Activated T-helper 1 cell treated with Interleukin-2 at 50 U/mL for 16 hours (primary cell): ENCODE measurements at regions not wholly inside any gene's neighbourhood (a gene's known extent, or its start where the extent isn't known, plus 50 kb on each side); places are given as distances from the start of the nearest gene placed in this dataset.
"Not testable (repeated sequence)": the region's sequence is repeated elsewhere in the genome, so short reads cannot be mapped to it uniquely, and the experiment has no call there.

ENCODE experiments used
- DNase-seq: peaks from one replicate; pipeline ENCODE4 v3.0.0-alpha.2; 2020; ENCODE audit warnings: low read depth

GRCh38 chr2:43013821-43014345, 212.5 kb downstream of the ZFP36L2 start:
- no peak for DNase-seq

GRCh38 chr2:43012966-43013365, 213.4 kb downstream of the ZFP36L2 start:
- no peak for DNase-seq

DNA sequence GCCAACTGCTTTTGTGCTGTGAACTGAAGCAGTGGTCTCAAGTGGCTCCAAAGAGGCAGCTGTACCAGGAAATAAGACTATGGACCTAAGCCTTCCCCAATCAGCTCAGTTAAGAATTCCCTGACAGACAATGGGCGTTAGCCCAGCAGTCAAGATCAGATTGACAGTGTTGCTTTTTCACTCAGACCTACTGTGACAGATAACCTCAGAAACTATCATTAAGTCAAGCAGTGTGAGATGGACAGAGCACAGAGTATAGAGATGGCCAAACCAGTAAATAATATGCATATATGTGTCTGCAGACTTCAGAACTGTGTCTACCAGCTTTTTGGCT, 215.3 kb downstream of the ZFP36L2 start:
- no peak for DNase-seq

DNA sequence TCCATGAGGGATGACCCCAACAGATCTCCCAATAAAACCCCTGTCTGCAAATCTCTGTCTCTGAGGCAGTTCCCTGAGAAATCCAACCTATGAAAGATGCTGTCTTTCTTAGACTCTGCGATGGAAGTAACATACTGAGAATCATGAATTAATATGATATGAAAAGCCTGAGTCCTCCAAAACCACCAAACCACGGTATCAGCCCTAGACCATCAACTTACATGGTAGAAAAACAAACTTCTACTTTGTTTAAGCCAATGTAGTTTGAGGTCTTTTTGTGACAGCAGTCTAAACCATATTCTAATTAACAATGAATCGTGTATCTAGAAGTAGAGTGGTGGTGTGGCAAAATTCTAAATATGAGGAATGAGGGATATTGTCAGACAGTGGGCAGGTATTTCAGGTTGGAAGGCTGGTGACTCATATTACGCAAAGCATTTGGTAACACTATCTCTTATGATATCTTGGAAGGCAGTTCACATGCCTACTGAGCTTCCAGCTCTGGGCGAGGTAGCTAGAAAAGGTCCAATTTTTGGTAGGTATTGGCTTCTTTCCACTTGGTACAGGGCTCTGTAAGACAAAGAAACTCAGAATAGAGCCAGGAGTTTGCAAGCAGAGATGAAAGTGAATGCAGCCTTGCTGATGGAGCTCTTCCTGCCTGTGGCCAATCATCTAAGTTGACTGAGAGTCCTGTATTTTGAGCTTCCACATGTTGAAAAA, 215.8 kb downstream of the ZFP36L2 start:
- DNase-seq: no peak

GRCh38 chr2:43009448-43009847, 217.0 kb downstream of the ZFP36L2 start:
- DNase-seq: no peak

- DNase-seq: no peak
These were observed 216.0 kb upstream of the HAAO start for GRCh38 chr2:43008388-43008787.

GRCh38 chr2:43007901-43008300, 215.5 kb upstream of the HAAO start:
- DNase-seq: no peak

GRCh38 chr2:43006834-43007543, 214.6 kb upstream of the HAAO start:
- DNase-seq: no peak

DNA sequence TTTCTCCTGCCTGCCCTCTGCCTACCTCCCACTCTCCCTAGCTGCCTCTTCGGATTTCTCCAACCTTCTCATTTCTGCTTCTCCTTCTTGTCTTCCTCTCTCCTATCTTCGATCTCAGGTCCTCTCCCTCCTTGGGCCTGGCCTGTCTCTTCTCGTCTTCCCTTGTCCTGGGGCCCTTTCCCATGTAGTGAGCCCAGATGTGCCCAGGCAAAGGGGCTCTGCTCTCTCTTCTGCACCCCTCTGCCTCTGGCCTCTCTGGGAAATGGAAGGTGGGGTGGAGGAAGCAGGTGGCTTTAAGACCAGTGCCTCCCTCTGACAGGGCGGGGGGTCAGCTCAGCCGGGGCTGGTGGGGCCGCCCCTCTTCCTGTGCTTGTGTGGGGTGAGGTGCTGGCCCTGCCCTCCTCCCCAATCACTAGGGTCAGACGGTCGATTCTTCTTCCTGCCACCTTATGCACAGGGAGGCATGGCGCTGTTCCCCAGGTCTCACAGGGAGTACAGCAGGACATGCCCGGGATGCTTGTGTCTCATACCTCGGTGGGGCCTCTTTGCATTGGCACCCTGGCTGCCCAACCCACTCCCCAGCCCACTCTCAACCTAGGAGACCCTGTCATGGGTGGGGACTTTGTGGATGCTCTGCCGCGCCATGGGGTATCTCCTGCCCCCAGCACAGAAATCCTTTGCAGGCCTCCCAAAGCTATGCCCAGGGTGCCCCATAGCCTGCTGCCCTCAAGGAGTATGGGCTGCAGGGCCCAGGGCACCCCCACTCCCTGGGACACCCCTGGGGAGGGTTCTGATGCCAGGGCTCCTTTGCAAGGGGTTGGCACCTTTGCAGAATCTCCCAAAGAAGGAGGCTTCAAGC, 213.8 kb upstream of the HAAO start:
- no peak for DNase-seq

DNA sequence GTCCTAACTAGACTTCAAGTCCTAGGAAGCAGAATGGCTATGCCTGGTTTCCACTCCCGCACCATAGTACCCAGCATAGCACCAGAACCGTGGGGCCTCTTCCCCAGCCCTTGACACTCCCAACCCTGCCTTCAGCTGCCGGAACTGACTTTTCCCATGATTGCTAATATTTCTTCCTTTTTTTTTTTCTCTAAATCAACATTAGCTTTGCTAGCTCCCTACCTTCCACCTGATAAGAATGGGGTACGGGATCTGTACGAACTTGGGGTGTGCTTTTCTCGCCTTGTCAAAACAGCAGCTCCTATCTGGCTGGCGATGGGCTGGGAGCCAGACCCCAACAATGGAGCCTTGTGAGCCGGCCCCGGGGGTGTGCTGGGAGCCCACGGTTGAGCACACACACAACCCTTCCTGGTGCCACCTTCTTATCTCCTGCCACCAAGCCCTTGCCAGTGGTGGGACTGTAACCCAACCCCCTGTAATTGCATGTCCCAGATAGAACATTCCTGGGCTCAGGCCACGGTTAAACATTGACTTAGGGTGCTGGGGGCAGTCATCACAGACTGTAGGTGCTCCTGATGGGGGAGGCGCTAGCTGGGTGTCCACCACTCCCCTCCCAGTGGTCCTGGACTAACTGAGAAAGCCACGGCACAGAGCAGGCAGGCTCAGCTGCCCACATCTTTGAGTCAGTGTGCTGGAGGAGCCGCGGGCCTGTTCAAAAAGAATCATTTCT, 213.0 kb upstream of the HAAO start:
- DNase-seq: no peak

DNA sequence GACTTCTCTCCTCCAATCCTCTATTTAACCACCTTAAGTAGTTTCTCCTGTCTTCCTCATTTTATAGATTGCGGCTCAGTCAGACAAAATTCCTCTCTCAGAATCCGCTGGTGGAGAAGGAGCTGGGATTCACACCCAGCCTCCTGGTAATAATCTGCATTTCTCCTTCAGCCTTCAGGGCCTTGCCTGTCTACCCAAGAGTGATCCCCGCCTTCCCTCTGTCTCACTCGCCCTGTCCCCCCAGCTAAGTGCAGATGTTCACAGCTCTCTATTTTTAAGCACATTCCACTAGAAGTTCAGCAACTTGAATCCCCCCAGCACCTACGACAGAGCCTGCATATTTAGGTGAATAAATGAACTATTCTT, 212.5 kb upstream of the HAAO start:
- DNase-seq: no peak

DNA sequence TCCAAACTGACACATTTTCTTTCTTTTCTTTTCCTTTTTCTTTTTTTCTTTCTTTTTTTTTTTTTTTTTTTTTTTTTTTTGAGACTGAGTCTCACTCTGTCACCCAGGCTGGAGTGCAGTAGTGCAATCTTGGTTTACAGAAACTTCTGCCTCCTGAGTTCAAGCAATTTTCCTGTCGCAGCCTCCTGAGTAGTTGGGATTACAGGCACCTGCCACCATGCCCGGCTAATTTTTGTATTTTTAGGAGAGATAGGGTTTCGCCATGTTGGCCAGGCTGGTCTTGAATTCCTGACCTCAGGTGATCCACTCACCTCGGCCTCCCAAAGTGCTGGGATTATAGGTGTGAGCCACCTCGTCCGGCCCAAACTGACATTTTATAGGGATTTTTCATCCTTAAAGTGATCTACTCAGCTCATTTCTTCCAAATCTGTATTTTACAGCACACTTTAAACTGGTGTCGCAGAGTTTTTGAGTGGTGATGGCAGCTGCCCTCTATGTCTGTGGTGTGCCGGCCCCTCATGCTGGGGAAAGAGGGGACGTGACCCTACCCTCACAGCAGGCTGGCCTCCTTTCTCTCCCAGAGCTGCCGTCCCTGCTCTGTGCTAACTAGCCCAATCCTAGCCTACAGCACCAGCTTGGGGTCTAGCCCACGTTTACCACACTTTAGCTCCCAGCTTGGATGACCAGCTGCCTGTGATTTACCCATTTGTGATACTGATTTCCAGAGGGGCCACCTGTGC, 211.9 kb upstream of the HAAO start:
- not testable (repeated sequence) for DNase-seq

- no peak for DNase-seq
These were observed 211.3 kb upstream of the HAAO start for GRCh38 chr2:43003702-43004101.

DNA sequence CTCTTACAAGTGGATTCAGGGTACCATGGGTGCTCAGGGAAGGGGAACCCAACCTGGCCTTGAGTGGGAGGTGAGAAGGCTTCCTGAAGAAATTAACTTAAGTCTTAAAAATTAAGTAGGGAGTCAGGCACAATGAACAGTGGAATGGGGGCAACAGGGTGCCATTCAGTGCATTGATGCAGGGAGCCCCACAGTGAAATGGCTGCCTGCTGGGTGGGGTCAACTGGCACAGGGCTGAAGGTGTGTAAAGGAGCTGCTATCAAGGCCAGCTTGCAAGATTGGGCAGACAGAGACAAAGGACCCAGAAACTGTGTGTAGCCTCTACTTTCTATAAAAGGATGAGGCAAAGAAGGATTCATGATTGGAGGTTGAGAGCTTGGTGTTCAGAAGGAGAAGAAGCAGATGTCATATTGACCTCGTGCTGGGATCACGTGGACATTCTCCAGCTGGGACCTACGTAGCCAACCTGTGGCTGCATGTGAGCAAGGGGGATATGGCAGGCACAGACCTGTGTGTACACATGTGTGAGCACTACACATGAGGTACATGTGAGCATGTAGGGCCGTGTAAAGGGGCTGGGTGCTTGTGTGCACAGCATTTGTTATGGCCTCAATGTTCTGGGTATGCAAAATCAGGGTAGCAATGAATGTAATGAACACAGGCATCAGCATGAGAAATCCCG, 209.5 kb upstream of the HAAO start:
- no peak for DNase-seq

DNA sequence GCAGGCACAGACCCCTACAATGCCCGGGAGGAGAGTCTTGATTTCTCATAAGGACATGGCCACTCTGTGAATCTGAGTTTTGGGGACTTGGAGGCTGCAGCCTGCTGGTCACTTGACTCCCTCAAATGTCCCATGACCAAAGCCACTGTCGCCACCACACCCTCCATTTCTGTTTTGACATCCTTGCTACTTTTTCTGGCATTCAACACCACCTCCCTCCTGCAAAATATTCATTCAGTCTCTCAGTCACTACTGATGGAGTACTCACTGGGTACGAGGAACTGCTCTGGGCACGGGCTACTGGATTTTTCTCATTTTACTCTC, 208.6 kb upstream of the HAAO start:
- no peak for DNase-seq

DNA sequence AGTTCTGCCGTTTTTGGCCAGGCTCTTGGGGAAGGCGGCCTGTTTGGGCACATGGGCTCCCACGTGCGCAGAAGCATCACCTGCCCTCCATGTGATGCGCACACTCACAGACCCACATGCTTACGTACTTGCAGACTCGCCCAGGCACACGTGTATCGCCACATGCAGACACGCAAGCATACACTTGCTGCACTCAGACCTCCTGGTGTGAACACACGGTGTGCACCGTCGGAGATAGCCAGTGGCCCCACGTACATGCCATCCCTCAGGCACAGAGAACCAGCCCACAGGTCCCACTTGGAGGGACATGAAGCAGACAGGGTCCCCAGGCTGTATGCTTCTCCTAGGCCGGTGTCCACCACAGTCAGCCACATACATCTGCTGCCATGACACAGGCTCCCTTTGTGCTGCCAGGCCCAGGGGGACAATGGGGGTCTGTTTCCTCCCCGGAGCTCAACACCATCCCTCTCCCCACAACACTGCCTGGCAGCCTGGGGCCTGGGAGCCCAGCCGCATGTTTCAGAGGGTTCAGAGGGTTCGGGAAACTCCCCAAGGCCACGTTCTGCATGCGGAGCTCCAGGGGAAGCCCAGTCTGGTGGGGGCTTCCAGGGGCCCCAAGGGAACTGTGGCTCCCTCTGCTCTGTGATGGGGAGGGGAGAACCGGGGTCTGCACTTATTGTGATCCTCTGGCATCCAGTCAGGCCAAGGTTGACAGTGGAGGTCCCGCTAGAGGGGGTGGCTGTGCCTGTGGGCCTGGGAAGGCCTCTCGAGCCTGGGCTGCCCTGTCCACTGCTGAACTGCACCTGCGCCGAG, 208.1 kb upstream of the HAAO start:
- DNase-seq: no peak

GRCh38 chr2:42999856-43000241, 207.5 kb upstream of the HAAO start:
- no peak for DNase-seq

- no peak for DNase-seq
These were observed 207.0 kb upstream of the HAAO start for GRCh38 chr2:42999391-42999841.

GRCh38 chr2:42998721-42999120, 206.3 kb upstream of the HAAO start:
- no peak for DNase-seq

DNA sequence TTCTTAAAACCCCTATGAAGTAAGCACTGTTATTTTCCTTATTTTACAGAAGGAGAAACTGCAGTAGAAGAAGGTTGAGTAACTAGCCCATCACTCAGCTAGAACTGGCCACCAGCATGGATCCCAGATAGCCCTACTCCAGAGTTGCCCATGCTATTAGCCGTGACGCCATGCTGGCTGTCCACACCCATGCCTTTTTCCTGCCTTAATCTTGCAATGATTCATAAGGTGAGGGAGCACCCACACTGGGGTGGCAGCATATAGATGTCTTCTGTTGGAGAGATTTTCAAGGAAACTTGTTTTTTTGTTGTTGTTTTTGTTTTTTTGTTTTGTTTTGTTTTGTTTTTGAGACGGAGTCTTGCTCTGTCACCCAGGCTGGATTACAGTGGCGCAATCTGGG, 204.1 kb upstream of the HAAO start:
- no peak for DNase-seq
